Left ventricle myocardium inferior (tissue), 1 donor: ENCODE measurements at regions not wholly inside any gene's neighbourhood (a gene's known extent, or its start where the extent isn't known, plus 50 kb on each side); places are given as distances from the start of the nearest gene placed in this dataset.

Experiments used
- DNase-seq: peaks from one replicate; pipeline ENCODE4 v3.0.0-alpha.2; 2020
- H3K27ac ChIP-seq: fragments of 200-600 bp; replicated peaks from 2 replicates; pipeline ENCODE4 v1.8.0; 2021
- H3K27me3 ChIP-seq: fragments of 200-600 bp; 2 replicates; pipeline ENCODE4 v1.8.0; 2021; ENCODE audit warnings: low read depth
- H3K36me3 ChIP-seq: fragments of 200-600 bp; 2 replicates; pipeline ENCODE4 v1.8.0; 2021
- H3K4me1 ChIP-seq: fragments of 200-600 bp; 2 replicates; pipeline ENCODE4 v1.8.0; 2021
- H3K4me3 ChIP-seq: fragments of 200-600 bp; 2 replicates; pipeline ENCODE4 v1.8.0; 2021; ENCODE audit warnings: mild to moderate bottlenecking, moderate library complexity
- H3K9me3 ChIP-seq: fragments of 200-600 bp; replicated peaks from 2 replicates; pipeline ENCODE4 v1.8.0; 2021
- intact Hi-C: fragments of 100-400 bp; cut with micrococcal nuclease; formaldehyde crosslinking; loops from one replicate; pipeline ENCODE4 v1.11.0; 2022
- TF ChIP-seq, protein P1 (sequence below): fragments of 200-600 bp; IDR thresholded peaks from 2 replicates; pipeline ENCODE4 v1.8.0; 2021; ENCODE audit warnings: antibody characterized with exemption, mild to moderate bottlenecking, borderline replicate concordance
- donor health status: DM: no; HTN: yes; CAD: no; lungs with severe emphysema.

DNA sequence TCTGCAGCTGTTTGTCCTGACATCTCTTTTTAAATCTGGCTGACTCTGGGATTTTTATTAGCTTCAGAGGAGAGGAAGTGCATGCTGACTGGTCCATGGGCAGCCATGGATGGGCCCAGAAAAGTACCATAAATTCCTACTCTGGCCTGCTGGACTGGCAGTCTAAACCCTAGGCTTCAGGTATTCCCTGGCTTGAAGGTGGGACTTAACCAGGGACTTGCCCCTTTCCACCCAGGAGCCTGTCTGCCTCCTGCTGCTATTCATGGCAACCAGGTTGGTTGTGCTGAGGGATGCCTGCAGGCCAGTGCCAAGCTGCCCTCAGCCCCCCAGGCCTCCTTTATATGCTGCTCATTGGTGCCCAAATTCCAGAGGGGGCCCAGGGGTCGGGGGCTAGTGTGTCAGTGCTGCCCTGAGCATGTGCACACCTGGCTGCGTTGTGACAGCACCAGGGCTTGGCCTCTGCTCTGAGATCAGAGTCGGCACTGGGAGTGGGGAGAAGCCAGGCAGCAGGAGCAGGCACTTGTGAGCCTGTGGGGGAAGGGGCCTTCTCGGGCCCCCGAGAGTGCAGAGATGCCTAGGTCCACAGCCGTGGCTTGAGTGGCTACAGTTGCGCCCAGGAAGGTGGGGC lies 195.7 kb upstream of the TFPI start:
- Histone ChIP-seq H3K4me1 (no peaks in the 10 kb centered on the region), H3K27ac (no peak overlapping the region), H3K27me3 (no peaks in the 10 kb centered on the region), H3K4me3 (no peak overlapping the region), H3K9me3 (peaks cover 22% of the 10 kb centered on the region), H3K36me3 (no peaks in the 10 kb centered on the region)
- TF ChIP-seq, protein P1, sequence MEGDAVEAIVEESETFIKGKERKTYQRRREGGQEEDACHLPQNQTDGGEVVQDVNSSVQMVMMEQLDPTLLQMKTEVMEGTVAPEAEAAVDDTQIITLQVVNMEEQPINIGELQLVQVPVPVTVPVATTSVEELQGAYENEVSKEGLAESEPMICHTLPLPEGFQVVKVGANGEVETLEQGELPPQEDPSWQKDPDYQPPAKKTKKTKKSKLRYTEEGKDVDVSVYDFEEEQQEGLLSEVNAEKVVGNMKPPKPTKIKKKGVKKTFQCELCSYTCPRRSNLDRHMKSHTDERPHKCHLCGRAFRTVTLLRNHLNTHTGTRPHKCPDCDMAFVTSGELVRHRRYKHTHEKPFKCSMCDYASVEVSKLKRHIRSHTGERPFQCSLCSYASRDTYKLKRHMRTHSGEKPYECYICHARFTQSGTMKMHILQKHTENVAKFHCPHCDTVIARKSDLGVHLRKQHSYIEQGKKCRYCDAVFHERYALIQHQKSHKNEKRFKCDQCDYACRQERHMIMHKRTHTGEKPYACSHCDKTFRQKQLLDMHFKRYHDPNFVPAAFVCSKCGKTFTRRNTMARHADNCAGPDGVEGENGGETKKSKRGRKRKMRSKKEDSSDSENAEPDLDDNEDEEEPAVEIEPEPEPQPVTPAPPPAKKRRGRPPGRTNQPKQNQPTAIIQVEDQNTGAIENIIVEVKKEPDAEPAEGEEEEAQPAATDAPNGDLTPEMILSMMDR = no peak
- no peak for DNase-seq
- intact Hi-C loops = no loop called here

DNA sequence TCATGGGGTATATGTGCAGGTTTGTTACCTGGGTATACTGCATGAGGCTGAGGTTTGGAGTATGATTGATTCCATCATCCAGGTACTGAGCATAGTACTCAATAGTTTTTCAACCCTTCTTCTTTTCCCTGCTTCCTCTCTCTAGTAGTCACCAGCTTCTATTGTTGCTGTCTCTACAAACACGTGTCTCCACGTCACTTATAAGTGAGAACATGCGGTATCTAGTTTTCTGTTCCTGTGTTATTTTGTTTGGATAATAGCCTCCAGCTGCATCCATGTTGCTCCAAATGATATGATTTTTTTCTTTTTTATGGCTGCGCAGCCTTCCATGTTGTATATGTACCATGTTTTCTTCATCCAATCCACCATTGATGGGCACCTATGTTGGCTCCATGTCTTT lies 214.8 kb upstream of the TFPI start:
- Histone ChIP-seq H3K27ac (no peak overlapping the region), H3K4me1 (no peaks in the 10 kb centered on the region), H3K4me3 (no peak overlapping the region), H3K9me3 (no peaks in the 10 kb centered on the region), H3K27me3 (no peaks in the 10 kb centered on the region), H3K36me3 (no peaks in the 10 kb centered on the region)
- intact Hi-C loops = no loop called here
- TF ChIP-seq, protein P1 = no peak
- no peak for DNase-seq

DNA sequence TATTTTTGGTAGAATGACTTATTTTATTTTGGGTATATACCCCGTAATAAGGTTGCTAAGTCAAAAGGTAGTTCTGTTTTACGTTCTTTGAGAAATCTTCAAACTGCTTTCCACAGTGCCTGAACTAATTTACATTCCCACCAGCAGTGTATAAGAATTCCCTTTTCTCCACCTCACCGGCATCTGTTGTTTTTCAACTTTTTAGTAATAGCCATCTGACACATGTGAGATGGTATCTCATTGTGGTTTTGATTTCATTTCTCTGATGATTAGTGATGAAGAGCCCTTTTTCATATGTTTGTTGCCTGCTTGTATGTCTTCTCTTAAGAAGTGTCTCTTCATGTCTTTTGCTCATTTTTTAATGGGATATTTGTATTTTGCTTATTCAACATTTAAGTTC lies 215.2 kb upstream of the TFPI start:
- H3K36me3 ChIP-seq = no peaks in the 10 kb centered on the region

DNA sequence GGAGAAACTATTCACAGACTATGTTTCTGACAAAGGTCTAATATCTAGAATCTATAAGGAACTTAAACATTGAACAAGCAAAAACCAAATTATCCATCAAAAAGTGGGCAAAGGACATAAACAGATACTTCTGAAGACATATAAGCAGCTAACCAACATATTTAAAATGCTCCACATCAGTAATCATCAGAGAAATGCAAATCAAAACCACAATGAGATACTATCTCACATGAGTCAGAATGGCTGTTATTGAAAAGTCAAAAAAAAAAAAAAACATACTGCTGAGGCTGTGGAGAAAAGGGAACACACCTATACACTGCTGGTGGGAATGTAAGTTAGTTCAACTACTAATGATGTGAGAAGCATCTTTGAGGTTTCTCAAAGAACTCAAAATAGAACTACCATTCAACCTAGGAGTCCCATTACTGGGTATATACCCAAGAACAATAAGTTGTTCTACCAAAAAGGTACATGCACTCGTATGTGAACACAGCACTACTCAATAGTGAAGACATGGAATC lies 220.4 kb upstream of the TFPI start:
- H3K27me3 ChIP-seq = no peaks in the 10 kb centered on the region
- no peaks in the 10 kb centered on the region for H3K36me3 ChIP-seq
- H3K27ac ChIP-seq = no peak overlapping the region
- DNase-seq = no peak
- intact Hi-C loops = no loop called here
- no peak overlapping the region for H3K4me3 ChIP-seq
- no peaks in the 10 kb centered on the region for H3K9me3 ChIP-seq
- H3K4me1 ChIP-seq = no peaks in the 10 kb centered on the region
- TF ChIP-seq, protein P1 = no peak

More for the DNA sequence above, 215.2 kb upstream of the TFPI start:
- Histone ChIP-seq H3K27ac (no peak overlapping the region), H3K9me3 (no peaks in the 10 kb centered on the region), H3K4me3 (no peak overlapping the region), H3K4me1 (no peaks in the 10 kb centered on the region), H3K27me3 (no peaks in the 10 kb centered on the region)
- intact Hi-C loops = no loop called here
- no peak for DNase-seq
- TF ChIP-seq, protein P1 = no peak

- TF ChIP-seq, protein P1 = no peak
- intact Hi-C loops = no loop called here
- Histone ChIP-seq H3K4me1 (no peaks in the 10 kb centered on the region), H3K4me3 (no peak overlapping the region), H3K9me3 (no peaks in the 10 kb centered on the region), H3K27ac (no peak overlapping the region), H3K36me3 (no peaks in the 10 kb centered on the region), H3K27me3 (no peaks in the 10 kb centered on the region)
- no peak for DNase-seq
Observed at GRCh38 chr2:187775196-187775595, 221.0 kb upstream of the TFPI start.
